HG03280 (cell line): ENCODE measurements at regions not wholly inside any gene's neighbourhood (a gene's known extent, or its start where the extent isn't known, plus 50 kb on each side); places are given as distances from the start of the nearest gene placed in this dataset.
"Not testable (repeated sequence)": the region's sequence is repeated elsewhere in the genome, so short reads cannot be mapped to it uniquely, and the experiment has no call there.

Experiments
- ATAC-seq: cut with Tn5 transposase; IDR thresholded peaks from one replicate; pipeline ENCODE4 v1.9.1; 2021; ENCODE audit warnings: mild to moderate bottlenecking, moderate library complexity; ENCODE audit not compliant: unreplicated experiment

- no peak for ATAC-seq
These were observed 684.8 kb downstream of the QKI start for GRCh38 chr6:164099269-164099865.

GRCh38 chr6:164098857-164099267 lies 684.3 kb downstream of the QKI start:
- ATAC-seq, result no peak

GRCh38 chr6:164097551-164098398 lies 683.3 kb downstream of the QKI start:
- ATAC-seq, result no peak

- ATAC-seq, result no peak
These were observed 682.5 kb downstream of the QKI start for GRCh38 chr6:164097056-164097455.

- ATAC-seq, result no peak
These were observed 680.5 kb downstream of the QKI start for GRCh38 chr6:164095056-164095455.

GRCh38 chr6:164087870-164088269 lies 673.4 kb downstream of the QKI start:
- no peak for ATAC-seq

GRCh38 chr6:164087211-164087610 lies 672.7 kb downstream of the QKI start:
- ATAC-seq, result no peak

GRCh38 chr6:164086076-164086887 lies 671.8 kb downstream of the QKI start:
- ATAC-seq, result no peak

GRCh38 chr6:164085091-164086075 lies 670.9 kb downstream of the QKI start:
- ATAC-seq, result no peak

GRCh38 chr6:164079275-164079600 lies 664.7 kb downstream of the QKI start:
- ATAC-seq, result no peak

GRCh38 chr6:164078532-164079274 lies 664.2 kb downstream of the QKI start:
- ATAC-seq, result no peak

GRCh38 chr6:164076818-164077532 lies 662.5 kb downstream of the QKI start:
- ATAC-seq, result not testable (repeated sequence)

GRCh38 chr6:164075981-164076615 lies 661.6 kb downstream of the QKI start:
- no peak for ATAC-seq

- no peak for ATAC-seq
These were observed 657.7 kb downstream of the QKI start for GRCh38 chr6:164072240-164072666.

- no peak for ATAC-seq
These were observed 655.0 kb downstream of the QKI start for GRCh38 chr6:164069350-164069990.

GRCh38 chr6:164068527-164068926 lies 654.0 kb downstream of the QKI start:
- no peak for ATAC-seq

GRCh38 chr6:164066766-164067165 lies 652.2 kb downstream of the QKI start:
- ATAC-seq, result no peak

GRCh38 chr6:164066335-164066734 lies 651.8 kb downstream of the QKI start:
- no peak for ATAC-seq
